ENCODE measurements at regions not wholly inside any gene's neighbourhood (a gene's known extent, or its start where the extent isn't known, plus 50 kb on each side); places are given as distances from the start of the nearest gene placed in this dataset.

DNA sequence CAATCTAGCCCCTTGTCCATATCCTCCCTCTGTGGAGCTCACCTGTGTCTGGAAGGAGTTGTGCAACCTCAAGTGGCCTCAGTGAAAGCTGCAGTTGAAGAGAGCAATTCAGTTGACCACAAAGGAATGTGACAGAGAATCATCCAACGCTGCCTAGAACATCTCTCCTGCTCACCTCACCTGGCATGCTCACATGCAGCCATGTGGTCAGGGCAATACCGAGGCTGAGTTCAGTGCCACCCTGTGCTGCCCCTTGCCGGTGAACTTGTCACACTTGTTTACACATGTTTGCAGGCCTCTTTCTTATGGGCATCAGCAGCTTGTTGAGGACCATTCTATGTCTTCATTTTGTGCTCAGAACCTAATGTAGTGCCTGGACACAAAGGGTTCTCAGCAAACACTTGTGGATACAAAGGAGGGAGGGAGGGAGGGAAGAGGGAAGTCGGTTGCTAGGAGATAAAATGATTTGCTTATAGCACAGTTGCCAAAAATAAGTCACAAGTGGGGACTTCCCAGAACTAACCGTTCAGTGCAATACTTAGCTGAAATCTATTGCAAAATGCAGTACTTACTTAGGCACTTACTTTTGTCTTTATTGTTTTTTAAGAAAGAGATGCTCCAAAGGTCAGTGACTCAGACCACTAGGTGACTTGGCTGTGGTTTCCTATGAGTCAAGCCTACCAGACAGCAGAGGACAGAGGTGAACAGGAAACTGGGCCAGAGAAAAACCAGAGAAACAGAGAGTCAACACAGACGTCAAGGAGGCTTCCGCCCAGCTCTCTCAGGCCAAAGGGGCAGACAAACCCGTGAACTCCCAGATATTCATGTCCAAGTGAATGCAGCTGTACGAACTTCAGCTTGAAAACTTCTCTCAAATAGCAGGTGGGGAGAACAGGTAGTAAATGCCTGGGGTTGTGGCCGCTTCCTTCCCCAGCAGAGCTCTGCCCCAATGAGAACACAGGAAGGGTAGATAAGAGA lies 227.8 kb upstream of the CTNNB1 start:
- Histone ChIP-seq H3K27me3 (ENCODE audit: control insufficient read depth, insufficient read depth, low read length) (no peaks in the 10 kb centered on the region), H3K4me3 (replicated peaks in 1 of 4; ENCODE audit: control extremely low read depth in 1 of 4, insufficient read depth in 1 of 4, low read depth in 3 of 4, low read length in 4 of 4) (no peak overlapping the region), H2AFZ (ENCODE audit: low read length) (no peak overlapping the region), H3K27ac (ENCODE audit: insufficient read depth, low read length) (peak overlapping the region; percentile 30), H3K4me1 (ENCODE audit: control insufficient read depth, extremely low read depth, insufficient read depth, low read length) (peaks cover 5% of the 10 kb centered on the region), H4K20me1 (ENCODE audit: control insufficient read depth, extremely low read depth, insufficient read depth, low read length) (no peaks in the 10 kb centered on the region), H3K9me3 (ENCODE audit: control insufficient read depth, insufficient read depth, low read depth, low read length) (no peaks in the 10 kb centered on the region), H3K79me2 (ENCODE audit: control insufficient read depth, insufficient read depth, low read length) (no peaks in the 10 kb centered on the region), H3K4me2 (ENCODE audit: extremely low read depth, insufficient read depth, low read length) (peak overlapping the region; percentile 67), H3K9ac (ENCODE audit: insufficient read depth, low read length) (no peak overlapping the region), H3K36me3 (ENCODE audit: control insufficient read depth, insufficient read depth, low read length) (no peaks in the 10 kb centered on the region)
- peak; percentile 91 to 95 for DNase-seq (ENCODE audit: low read depth in 2 of 2)
- TF ChIP-seq, protein P1, sequence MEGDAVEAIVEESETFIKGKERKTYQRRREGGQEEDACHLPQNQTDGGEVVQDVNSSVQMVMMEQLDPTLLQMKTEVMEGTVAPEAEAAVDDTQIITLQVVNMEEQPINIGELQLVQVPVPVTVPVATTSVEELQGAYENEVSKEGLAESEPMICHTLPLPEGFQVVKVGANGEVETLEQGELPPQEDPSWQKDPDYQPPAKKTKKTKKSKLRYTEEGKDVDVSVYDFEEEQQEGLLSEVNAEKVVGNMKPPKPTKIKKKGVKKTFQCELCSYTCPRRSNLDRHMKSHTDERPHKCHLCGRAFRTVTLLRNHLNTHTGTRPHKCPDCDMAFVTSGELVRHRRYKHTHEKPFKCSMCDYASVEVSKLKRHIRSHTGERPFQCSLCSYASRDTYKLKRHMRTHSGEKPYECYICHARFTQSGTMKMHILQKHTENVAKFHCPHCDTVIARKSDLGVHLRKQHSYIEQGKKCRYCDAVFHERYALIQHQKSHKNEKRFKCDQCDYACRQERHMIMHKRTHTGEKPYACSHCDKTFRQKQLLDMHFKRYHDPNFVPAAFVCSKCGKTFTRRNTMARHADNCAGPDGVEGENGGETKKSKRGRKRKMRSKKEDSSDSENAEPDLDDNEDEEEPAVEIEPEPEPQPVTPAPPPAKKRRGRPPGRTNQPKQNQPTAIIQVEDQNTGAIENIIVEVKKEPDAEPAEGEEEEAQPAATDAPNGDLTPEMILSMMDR (conservative IDR thresholded peaks at IDR 0.05 in 1 of 2, IDR thresholded peaks at IDR 0.05 in 1 of 2; ENCODE audit: low read depth in 1 of 2, low read length in 2 of 2): no peak
- TF ChIP-seq EZH2 (IDR thresholded peaks at IDR 0.05; ENCODE audit: low read length, missing control alignments): no peak

DNA sequence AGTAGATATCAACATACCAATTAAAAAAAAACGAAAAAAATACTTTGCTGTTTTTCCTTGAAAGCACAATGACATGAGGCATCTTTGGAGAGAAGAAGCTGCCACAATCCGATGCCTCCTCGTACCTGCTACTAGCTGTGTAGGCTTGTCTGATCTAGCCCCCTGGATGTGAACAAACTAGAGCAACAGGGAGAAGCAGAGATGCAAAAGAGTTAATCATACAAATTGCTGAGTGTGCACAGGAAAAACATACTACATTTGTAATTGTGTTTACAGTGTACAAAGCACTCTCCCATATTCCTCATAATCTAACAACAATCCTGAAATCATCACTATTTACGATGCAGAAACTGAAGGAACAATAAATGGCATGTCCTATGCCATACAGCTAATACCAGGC lies 227.0 kb upstream of the CTNNB1 start:
- Histone ChIP-seq H3K27ac (ENCODE audit: insufficient read depth, low read length) (no peak overlapping the region), H3K36me3 (ENCODE audit: control insufficient read depth, insufficient read depth, low read length) (no peaks in the 10 kb centered on the region), H4K20me1 (ENCODE audit: control insufficient read depth, extremely low read depth, insufficient read depth, low read length) (no peaks in the 10 kb centered on the region), H2AFZ (ENCODE audit: low read length) (no peak overlapping the region), H3K27me3 (ENCODE audit: control insufficient read depth, insufficient read depth, low read length) (no peaks in the 10 kb centered on the region), H3K4me2 (ENCODE audit: extremely low read depth, insufficient read depth, low read length) (no peak overlapping the region), H3K9ac (ENCODE audit: insufficient read depth, low read length) (no peak overlapping the region), H3K4me1 (ENCODE audit: control insufficient read depth, extremely low read depth, insufficient read depth, low read length) (peaks cover 5% of the 10 kb centered on the region), H3K4me3 (replicated peaks in 1 of 4; ENCODE audit: control extremely low read depth in 1 of 4, insufficient read depth in 1 of 4, low read depth in 3 of 4, low read length in 4 of 4) (no peak overlapping the region), H3K79me2 (ENCODE audit: control insufficient read depth, insufficient read depth, low read length) (no peaks in the 10 kb centered on the region), H3K9me3 (ENCODE audit: control insufficient read depth, insufficient read depth, low read depth, low read length) (no peaks in the 10 kb centered on the region)
- TF ChIP-seq, protein P1 (conservative IDR thresholded peaks at IDR 0.05 in 1 of 2, IDR thresholded peaks at IDR 0.05 in 1 of 2; ENCODE audit: low read depth in 1 of 2, low read length in 2 of 2): no peak
- TF ChIP-seq EZH2 (IDR thresholded peaks at IDR 0.05; ENCODE audit: low read length, missing control alignments): no peak
- no peak for DNase-seq (ENCODE audit: low read depth in 2 of 2)

DNA sequence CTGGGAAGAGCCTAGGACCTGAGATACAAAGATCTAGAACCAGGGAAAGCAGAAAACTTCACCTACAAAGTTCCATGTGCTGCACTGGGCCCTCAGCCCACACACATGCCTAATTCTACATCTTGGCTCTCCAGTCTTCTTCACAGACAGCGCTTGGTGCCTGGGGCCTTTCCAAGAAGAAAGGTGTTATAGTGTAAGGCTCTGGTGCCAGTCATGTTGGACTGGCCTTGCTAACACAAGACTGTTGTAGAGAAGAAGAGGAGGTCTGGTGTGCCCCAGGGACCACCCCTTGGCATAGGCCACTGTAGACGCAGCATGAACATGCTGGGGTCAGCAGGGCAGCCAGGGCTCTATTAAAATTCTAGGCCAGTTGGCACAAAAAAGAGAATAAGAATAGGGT lies 226.2 kb upstream of the CTNNB1 start:
- Histone ChIP-seq H3K4me3 (replicated peaks in 1 of 4; ENCODE audit: control extremely low read depth in 1 of 4, insufficient read depth in 1 of 4, low read depth in 3 of 4, low read length in 4 of 4) (no peak overlapping the region), H2AFZ (ENCODE audit: low read length) (no peak overlapping the region), H3K4me1 (ENCODE audit: control insufficient read depth, extremely low read depth, insufficient read depth, low read length) (peaks cover 5% of the 10 kb centered on the region), H3K27me3 (ENCODE audit: control insufficient read depth, insufficient read depth, low read length) (no peaks in the 10 kb centered on the region), H3K9ac (ENCODE audit: insufficient read depth, low read length) (no peak overlapping the region), H3K27ac (ENCODE audit: insufficient read depth, low read length) (no peak overlapping the region), H3K4me2 (ENCODE audit: extremely low read depth, insufficient read depth, low read length) (no peak overlapping the region), H4K20me1 (ENCODE audit: control insufficient read depth, extremely low read depth, insufficient read depth, low read length) (no peaks in the 10 kb centered on the region), H3K9me3 (ENCODE audit: control insufficient read depth, insufficient read depth, low read depth, low read length) (no peaks in the 10 kb centered on the region), H3K36me3 (ENCODE audit: control insufficient read depth, insufficient read depth, low read length) (no peaks in the 10 kb centered on the region), H3K79me2 (ENCODE audit: control insufficient read depth, insufficient read depth, low read length) (no peaks in the 10 kb centered on the region)
- TF ChIP-seq, protein P1 (conservative IDR thresholded peaks at IDR 0.05 in 1 of 2, IDR thresholded peaks at IDR 0.05 in 1 of 2; ENCODE audit: low read depth in 1 of 2, low read length in 2 of 2): no peak
- no peak for TF ChIP-seq EZH2 (IDR thresholded peaks at IDR 0.05; ENCODE audit: low read length, missing control alignments)
- no peak for DNase-seq (ENCODE audit: low read depth in 2 of 2)

Measured in fibroblast of lung (primary cell).